HL-60/S4 (cell line): ENCODE measurements at regions not wholly inside any gene's neighbourhood (a gene's known extent, or its start where the extent isn't known, plus 50 kb on each side); places are given as distances from the start of the nearest gene placed in this dataset.

ENCODE experiments used
- in situ Hi-C: fragments of 300-500 bp; cut with MboI; formaldehyde crosslinking; loops from 2 replicates; pipeline ENCODE4 v1.14.3; 2022; ENCODE audit warnings: low sequenced_read_pairs

DNA sequence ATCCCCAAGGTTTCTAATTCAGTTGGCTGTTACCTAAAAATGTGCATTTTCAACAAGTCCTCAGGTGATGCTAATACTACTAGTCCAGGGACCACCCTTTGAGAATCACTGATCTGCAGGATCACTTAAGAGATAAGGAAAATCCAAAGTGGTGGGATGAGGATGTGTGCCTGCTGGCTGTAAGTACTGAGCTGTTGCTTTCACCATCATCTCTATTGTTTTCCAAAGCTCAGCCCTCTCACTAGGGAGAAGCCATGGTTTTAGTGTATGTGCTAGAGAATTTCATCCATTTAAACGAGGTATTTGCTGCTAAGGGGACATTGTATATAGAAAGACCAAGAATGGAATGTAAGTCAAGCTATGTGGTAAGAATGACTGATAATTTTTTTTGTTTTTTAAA lies 202.3 kb downstream of the KIF21A start:
- in situ Hi-C loops: no loop called here

DNA sequence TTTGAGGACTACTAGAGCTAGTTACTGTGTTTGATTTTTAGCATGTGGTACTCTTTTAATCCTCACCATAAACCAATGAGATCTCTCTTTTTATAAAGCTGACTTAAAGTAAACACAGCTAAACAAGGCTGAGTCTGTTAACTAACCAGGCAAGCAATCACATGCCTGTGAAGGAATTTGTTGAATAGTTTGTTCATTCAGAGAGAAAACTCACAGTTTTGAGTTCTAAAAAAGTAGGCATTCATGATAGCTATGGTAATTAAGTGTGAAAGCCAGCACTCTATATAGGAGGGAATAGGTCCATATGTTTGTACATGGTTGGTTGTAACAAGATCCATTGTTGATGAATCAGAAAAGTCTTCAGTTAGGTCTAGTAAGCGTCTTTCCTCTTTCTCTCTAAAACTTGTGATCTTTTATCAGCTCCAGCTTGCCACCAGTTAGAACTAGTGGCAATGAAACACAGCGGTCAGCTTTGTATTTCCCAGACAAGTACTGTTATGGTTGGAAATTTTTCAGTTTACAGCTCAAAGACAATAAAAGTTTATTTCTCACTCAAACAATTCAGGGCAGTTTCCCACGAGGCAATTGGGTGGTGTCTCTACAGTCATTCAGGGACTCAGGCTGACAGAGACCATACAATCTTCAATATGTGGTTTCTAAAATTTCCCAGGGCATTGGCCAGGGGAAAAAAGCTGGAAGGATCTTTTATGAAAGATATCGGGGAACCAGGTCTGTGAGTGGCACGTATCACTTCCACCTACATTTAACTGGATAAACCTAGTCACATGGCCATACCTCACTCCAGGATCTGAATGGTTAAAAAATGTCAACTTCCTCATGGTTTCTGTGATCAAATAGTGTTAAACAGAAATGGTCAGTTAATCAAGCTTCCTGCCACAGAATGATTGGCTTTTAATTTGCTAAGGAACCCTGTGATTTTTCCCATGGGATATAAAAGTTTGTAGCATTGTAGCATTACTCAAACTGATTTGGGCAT lies 203.1 kb downstream of the KIF21A start:
- in situ Hi-C loops: no loop called here

DNA sequence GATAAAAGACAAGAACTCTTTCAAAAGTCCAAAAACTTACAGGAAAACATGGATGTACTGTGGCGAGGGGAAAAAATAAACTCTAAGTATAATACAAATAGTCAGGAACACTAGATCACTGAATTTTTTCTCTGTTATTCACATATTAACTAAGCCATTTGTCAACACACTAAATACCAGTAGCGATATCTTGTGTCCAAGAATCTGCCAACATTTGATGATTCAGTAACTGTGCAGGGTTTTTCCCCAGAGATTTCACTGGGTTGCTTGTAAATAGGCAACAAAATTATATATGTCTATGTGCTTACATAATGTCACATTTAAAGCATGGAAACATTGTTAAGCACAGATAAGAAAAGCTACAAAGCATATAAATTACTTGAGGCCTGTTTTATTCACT lies 205.9 kb downstream of the KIF21A start:
- in situ Hi-C loops: no loop called here

DNA sequence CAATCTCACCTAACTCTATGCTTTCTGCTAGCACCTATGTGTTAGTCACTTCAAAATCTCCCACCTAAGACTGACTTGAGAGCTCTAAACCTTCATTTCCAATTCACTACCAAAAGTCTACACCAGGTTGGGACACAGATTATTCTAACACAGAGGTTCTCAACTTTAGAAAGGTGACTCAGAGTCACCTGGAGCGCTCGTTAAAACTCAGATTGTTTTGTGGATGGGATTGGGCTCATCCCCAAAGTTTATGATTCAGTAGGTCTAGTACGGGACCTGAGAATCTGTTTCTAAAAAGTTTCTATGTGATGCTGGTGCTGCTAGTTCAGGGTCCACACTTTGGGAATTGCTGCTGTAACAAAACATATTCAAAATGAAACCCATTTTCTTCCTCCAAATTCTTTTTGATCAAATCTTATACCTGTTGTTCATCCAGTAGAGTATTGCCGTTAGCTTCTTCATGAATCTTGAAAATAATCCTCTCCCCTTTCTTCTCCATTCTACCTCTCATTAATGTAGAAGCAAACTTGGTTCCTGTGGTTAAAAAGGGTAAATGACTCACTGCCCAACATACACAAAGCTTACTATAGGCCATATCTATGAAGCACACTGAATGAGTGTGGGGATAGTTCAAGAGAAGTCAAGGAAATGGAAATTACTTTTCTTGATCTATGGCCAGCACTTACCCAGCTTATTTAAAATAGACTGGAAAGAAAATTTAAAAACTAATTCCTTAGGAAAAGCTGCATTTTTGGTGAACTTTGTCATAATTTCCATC lies 206.7 kb downstream of the KIF21A start:
- in situ Hi-C loops: no loop called here

DNA sequence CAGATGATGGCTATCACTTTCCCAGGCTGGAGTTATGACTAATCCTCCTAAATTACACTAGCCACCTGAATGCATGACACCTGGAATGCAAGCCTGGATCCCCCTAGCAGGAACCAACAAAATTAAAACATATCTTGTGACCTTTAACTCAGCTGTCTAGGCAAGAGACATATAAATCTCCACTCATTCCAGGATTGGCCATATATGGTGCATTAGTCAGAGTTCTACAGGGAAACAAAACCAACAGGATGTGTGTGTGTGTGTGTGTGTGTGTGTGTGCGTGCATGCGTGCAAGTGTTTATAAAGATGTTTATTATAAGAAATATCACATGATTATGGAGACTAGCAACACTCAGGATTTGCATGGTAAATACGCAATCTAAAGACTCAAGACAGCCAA lies 212.8 kb downstream of the KIF21A start:
- in situ Hi-C loops: no loop called here

DNA sequence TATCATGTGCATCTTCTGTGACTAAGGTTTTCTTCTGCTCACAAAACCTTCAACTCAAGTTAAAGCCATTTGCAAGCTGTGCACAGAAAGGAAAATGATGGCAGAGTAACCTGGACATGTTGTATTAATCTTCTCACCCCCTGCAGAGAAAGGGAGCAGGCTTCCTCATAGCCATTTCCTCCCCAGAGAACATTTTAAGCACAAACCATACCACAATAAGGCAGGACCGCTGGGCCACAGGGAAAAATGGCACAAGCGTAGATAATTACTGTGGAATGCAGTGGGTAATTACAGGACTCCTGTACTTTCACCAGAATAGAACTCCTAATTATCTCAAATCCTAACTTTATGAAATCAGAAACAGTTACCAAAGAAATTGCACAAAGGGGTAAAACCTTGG lies 215.7 kb downstream of the KIF21A start:
- in situ Hi-C loops: no loop called here

DNA sequence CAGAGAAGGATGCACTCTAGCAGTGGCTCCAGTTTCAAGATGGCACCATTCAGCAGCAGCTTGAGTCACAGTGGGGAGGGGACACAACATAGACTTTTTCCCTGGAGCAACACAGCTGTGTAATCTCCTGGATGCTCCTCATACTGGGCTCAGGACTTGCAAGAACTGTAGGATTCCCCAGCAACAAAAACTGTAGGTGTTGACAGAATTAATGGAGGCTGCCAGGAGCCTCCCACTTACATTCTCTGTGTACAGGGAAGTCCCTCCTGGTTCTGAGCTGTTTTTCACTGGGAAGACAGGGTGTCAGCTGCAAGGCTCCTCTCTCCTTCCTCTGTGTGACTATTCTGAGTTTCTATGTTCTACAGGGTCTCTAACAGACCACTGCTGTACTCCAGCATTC lies 217.9 kb downstream of the KIF21A start:
- in situ Hi-C loops: no loop called here

DNA sequence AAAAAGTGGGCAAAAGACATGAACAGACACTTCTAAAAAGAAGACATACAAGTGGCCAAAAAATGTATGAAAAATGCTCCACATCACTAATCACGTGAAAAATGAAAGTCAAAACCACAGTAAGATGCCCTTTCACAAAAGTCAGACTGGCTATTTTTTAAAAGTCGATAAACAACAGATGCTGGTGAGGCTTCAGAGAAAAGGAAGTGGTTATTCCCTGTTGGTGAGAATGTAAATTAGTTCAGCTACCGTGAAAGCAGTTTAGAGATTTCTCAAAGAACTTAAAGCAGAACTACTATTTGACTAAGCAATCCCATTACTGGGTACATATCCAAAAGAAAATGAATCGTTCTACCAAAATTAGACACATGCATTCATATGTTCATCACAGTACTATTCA lies 237.0 kb downstream of the KIF21A start:
- in situ Hi-C loops: no loop called here

DNA sequence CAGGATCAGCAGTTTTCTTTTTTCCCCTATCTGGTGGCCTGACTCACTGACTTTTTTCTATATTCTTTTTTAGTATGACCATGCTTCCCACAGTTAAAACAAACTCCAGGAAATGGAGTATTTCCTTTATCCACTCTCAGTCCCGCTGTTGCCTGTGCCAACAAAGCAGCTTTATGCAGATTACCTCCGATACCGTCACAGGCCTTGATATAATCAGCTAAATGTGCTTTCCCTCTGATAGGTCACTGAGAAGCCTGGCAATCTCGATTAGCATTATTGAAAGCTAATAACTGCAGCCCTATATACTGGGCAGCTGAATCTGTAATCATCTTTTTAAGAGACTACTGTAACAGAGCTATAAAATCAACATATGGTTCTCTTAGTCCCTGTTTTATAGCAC lies 243.6 kb downstream of the KIF21A start:
- in situ Hi-C loops: no loop called here

DNA sequence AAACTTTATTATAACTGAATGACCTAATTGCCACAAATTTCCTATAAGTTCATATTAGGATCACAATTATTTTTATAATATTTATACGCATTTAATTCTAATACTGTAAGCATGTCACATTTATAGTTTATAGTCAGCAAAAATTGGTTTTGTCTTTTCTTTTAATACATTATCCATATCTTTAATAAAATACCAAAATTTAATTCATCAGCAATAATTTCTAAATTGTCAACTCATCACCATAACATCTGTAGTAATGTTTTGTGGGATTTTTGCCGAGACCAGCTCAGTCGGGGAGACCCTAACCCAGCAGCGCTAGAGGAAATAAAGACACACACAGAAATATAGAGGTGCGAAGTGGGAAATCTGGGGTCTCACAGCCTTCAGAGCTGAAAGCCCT lies 254.2 kb downstream of the KIF21A start:
- in situ Hi-C loops: no loop called here

DNA sequence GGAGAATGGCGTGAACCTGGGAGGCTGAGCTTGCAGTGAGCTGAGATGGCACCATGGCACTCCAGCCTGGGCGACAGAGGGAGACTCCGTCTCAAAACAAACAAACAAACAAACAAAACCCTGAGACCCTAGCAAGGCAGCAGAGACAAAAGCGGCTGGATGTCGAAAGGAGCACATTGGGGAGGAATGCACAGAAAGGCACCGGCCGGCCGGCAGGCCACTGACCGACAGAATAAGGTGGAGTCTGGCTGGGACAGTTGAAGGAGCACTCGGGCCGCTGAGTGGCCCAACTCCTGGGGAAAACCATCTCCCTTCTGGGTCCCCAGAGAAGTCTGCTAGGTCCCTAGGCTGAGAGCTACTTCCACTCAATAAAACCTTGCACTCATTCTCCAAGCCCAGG lies 256.2 kb downstream of the KIF21A start:
- in situ Hi-C loops: no loop called here

DNA sequence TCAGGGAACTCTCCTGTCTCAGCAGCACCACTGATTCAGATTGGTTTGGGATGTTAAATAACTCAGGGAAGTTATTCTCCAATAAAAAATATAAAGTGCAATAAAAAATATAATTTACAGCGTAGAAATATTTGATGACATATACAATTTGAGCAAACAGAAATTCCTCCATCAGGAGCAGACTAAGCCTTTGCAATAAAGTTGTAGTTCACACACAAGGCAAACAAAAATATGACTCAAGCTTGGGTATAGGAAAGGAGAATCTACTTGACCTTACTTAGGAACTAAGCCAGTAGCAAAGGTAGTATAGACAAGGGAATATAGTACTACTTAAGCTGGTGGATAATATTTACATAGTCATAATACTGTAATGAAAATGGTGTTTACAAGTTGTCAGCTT lies 264.1 kb downstream of the KIF21A start:
- in situ Hi-C loops: no loop called here

DNA sequence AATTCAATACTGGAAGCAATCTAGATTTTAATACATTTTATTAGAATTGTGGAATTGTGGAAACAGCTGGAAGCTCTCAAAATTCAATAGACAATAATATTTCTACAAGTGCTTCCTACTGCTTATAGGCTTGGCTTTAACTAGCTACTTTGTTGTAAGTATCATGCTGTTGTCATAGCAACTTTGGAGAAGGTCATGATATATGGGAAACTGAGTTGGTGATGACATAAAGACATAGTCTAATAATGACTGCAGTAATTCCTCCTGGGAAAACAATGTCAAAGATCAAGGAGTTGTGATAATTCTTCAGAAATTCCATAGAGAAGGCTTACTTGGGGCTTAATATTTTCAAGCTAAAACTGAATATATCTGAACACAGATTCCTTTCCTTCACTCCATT lies 266.6 kb downstream of the KIF21A start:
- in situ Hi-C loops: no loop called here

DNA sequence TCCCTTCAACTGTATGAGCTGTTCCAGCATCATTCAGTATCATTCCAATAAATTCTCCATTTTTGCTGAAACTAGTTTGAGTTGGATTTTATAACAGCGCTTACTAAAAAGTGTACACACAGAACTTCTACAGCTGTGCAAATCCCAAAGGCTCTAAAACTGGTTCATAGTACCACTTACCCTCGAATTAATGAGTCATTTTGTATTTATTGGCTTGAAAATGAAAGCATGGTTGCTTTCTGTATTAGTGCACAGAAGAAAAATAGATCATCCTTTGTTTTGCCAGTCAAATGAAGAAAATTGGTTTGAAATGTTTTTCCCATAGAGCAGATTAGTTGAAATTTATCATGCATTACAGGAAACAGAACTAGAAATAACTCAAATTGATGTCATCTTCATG lies 268.3 kb upstream of the CPNE8 start:
- in situ Hi-C loops: no loop called here

DNA sequence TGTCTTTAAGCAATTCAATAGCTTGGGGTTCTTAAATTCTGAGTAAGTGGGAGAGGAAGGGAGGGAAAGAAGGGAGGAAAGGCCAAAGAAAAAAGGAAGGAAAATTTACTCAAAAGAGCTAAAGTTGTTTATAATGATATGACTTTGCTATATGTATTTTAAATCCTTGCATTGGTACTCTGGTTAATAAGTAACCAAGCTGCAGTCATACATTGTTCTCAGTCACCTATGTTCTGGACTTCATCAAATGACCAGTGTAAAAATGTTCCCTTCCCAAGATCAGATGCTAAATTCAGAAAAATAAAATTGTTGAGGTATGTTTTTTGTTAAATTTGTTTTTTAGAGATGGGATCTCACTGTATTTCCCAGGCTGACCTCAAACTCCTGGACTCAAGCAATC lies 259.9 kb upstream of the CPNE8 start:
- in situ Hi-C loops: no loop called here

DNA sequence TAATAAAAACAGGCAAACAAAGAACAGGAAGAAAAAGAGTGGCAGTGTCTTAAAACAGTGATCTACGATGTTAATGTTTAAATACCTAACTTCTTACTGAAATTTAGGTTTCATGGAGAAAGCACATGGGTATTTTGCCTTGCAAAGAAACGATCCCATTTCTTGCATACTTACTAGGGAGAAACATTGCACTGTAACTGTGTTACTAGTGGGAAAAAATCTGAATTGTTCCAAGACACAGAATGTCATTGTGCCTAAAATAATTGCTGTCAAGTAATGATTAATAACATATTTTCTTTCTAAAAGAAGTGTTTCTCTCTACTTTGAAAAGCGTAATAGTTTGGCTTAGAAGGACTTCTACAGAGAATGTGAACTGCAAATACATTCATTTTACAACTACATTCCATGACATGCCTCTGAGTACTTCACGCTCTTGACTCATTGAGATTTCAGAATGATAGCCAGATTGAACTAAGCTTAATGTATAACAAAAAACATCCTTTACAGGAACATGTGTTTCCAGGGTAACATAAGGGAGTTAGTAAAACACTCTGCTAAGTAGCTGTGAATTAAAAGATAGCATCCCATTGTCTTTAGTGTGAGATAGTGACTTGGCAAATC lies 256.2 kb upstream of the CPNE8 start:
- in situ Hi-C loops: no loop called here

DNA sequence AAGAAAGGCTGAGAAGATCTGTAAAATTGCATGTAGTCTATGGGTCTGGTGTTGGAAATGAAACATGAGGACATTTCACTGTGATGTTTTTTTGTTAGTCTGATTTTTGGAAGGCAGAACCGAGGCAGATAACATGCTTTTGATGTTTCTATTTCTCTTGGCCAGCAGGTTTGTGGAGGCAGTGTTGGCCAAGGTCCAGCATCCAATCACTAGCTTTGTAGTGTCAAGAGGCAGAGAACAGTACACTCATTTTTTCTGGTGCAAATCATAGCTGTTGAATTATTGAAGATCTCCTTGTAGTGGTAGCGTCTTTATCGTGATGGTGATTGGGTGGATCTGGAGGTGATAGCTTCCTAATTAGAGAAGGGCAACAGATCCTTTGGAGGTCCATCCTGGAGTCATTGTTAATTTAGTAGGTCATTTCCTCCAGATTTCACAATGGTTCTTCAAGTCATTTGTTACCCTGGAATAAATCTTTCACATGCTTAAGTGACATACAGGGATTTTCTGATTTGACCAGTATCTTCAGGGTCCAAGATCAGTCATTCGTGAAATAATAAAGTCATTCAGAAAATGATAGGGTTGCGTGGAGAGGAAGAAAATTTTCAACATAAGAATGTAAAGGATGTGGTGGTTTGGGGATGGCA lies 252.4 kb upstream of the CPNE8 start:
- in situ Hi-C loops: no loop called here

DNA sequence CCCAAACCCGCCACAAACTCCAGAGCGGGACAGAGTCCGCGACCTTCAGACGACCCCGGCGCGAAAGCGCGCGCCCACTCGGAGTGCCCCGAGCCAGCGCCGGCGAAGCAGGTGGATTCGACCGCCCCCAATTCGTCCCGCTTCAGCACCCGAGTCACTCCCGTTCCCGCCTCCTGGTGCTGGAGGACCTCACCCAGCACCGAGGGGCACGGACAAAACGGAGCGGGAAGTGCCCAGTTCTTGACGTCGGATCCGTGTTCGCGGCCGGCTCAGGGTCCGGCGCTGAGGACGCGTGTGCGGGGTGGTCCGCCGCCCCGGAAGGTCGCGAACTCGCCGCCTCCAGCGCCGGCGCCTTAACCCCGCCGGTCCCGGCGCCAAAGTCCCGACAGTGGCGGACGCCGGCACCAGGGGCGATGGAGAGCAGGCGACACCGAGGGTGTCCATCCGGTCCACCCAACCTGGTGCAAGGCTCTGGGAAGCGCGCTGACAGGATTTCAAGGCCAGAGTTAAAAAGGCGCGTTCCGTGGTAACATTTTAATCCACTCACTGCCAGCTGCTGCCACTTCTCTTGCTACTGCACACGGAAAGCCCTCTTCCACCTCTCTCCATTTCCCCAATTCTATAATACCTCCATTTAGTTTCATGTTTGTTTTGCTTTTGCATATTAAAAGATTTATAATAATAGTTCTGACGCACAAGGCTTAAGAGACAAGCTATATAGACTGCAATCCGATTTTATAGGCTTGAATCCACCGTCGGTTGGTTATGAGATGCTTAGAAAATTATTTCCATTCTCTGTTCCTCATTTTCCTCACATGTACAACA lies 240.0 kb upstream of the CPNE8 start:
- in situ Hi-C loops: no loop called here

DNA sequence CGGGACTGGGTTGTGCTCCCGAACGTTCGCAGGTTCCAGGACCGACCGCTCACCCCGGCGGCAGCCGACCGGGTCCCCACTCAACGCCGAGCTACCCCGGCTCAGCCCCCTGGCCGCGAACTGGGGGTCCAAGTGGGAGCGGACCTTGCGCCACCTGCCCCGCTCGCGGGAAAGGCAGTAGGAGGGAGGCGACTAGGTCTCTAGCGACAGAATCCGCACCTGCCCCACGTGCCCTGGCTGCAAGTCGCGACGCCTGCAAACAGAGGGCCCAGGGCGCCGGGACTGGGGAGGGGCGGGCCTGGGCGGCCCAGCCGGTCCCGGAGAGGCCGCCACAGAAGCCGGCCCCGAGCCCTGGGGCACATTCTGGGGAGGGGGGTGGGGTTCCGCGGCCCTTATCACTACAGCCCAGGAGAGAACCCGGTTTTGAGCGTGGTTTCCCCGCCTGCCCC lies 239.2 kb upstream of the CPNE8 start:
- in situ Hi-C loops: no loop called here

DNA sequence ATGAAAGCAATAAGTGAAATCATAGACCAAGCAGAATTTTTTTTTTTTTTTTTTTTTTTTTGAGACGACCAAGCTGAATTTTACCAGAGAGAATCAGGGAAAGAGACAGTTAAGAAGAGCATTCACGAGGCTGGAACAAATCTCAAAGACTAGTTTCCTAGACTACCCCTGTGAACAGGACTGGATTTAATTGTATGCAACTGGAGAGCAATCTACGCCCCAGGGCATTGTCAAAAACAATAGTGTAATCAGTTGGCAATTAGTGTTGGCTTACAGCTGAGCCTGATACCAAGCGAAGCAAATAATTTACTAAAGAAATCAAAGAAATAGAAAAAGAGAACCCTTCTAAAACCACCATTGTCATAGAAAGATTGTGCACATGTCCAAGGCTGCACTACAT lies 232.9 kb upstream of the CPNE8 start:
- in situ Hi-C loops: no loop called here
